Stomach (tissue), 8 donors: ENCODE measurements at regions not wholly inside any gene's neighbourhood (a gene's known extent, or its start where the extent isn't known, plus 50 kb on each side); places are given as distances from the start of the nearest gene placed in this dataset.
"Not testable (repeated sequence)": the region's sequence is repeated elsewhere in the genome, so short reads cannot be mapped to it uniquely, and the experiment has no call there.

ENCODE experiments used
- DNase-seq, 2 donors: peaks; one replicate each; pipeline versions ENCODE4 v3.0.0 to v3.0.0-alpha.2; 2013 to 2019
- H3K27ac ChIP-seq, 5 donors: fragments of 200-600 bp in 4 of 5; sonication (generic) in 4 of 5; one replicate each; pipeline ENCODE4 v1.5.1; 2013 to 2019; ENCODE audit warnings: mild to moderate bottlenecking in 1 of 5, moderate library complexity in 1 of 5
- H3K27me3 ChIP-seq, 3 donors: fragments of 200-600 bp; sonication (generic); one replicate each; pipeline ENCODE4 v1.5.1; 2017 to 2019; ENCODE audit warnings: mixed run types in 1 of 3
- H3K36me3 ChIP-seq, 4 donors: fragments of 200-600 bp; sonication (generic); 1 replicate in 3 of 4; 2 replicates in 1 of 4; pipeline ENCODE4 v1.5.1; 2016 to 2019
- H3K4me1 ChIP-seq, 4 donors: fragments of 200-600 bp; sonication (generic); one replicate each; pipeline ENCODE4 v1.5.1; 2016 to 2019
- H3K4me3 ChIP-seq, 4 donors: fragments of 200-600 bp; sonication (generic) in 3 of 4; one replicate each; pipeline ENCODE4 v1.5.1; 2016 to 2019; ENCODE audit warnings: mild to moderate bottlenecking in 1 of 4
- H3K9me3 ChIP-seq, 4 donors: fragments of 200-600 bp; sonication (generic); one replicate each; pipeline ENCODE4 v1.5.1; 2016 to 2019
- EP300 ChIP-seq: sonication (generic); formaldehyde crosslinking; IDR thresholded peaks from one replicate; pipeline ENCODE4 v1.6.1; 2017; ENCODE audit warnings: antibody characterized with exemption
- POLR2A ChIP-seq, 4 donors: fragments of 450-650 bp; IDR thresholded peaks; one replicate each; pipeline ENCODE4 v1.6.1; 2016; ENCODE audit warnings: antibody characterized with exemption in 4 of 4, control low read depth in 2 of 4, mild to moderate bottlenecking in 1 of 4, moderate library complexity in 1 of 4
- POLR2AphosphoS5 ChIP-seq, 3 donors: sonication (generic); formaldehyde crosslinking; IDR thresholded peaks; one replicate each; pipeline ENCODE4 v1.6.1; 2016; ENCODE audit warnings: antibody characterized with exemption in 3 of 3
- WGBS, 5 donors: extraction: QIAGEN DNeasy Blood & Tissue Kit in 3 of 5; methylation state at CpG; one replicate each; pipeline versions ENCODE4 v1.1.5 to v1.1.7; 2013 to 2018; 5-methylcytosine and 5-hydroxymethylcytosine counted together
- intact Hi-C: fragments of 100-400 bp; cut with DNase I; formaldehyde crosslinking; loops from one replicate; pipeline ENCODE4 v1.15.1; 2023; ENCODE audit warnings: low total_unique reads
- TF ChIP-seq, protein P1 (sequence below), 7 experiments: fragments of 450-650 bp in 4 of 7; fragments of 200-600 bp in 3 of 7; sonication (generic) in 3 of 7; IDR thresholded peaks; one replicate each; pipeline ENCODE4 v1.5.1; 2016 to 2019; ENCODE audit warnings: antibody characterized with exemption in 7 of 7, control low read depth in 2 of 7, mild to moderate bottlenecking in 1 of 7
- donor health status: healthy with polysubstance abuse.
- donor health status: Bipolar disorder and iron deficiency.
- donor health status: healthy.

DNA sequence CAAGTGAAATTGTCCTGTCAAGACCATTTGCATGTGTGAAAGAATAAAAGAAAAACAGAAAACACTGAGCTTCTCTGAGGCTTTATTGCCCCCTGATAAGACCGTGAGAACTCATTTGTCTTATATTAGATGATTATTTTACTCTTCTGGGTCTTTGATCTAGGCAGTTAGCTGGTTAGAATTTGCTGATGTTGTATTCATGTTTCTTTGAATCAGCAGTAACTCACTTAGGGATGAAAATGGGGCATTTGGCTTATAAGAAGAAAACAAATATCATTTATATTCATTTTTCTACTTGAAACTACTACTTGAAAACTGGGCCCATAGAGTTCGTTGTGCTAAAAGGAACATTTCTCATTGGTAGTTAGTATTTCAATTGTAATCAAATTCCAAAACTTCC is 93.1 kb upstream of the RBFOX1 start:
- Histone ChIP-seq H3K4me1 (no peaks in the 10 kb centered on the region), H3K4me3 (no peak overlapping the region), H3K27ac (no peak overlapping the region), H3K36me3 (no peaks in the 10 kb centered on the region), H3K27me3 (no peaks in the 10 kb centered on the region), H3K9me3 (peaks cover 0 to 7% (median 0%) of the 10 kb centered on the region in 4 donors)
- TF ChIP-seq EP300 (no peak), POLR2AphosphoS5 (IDR thresholded peaks at IDR 0.05) (no peak)
- TF ChIP-seq, protein P1, sequence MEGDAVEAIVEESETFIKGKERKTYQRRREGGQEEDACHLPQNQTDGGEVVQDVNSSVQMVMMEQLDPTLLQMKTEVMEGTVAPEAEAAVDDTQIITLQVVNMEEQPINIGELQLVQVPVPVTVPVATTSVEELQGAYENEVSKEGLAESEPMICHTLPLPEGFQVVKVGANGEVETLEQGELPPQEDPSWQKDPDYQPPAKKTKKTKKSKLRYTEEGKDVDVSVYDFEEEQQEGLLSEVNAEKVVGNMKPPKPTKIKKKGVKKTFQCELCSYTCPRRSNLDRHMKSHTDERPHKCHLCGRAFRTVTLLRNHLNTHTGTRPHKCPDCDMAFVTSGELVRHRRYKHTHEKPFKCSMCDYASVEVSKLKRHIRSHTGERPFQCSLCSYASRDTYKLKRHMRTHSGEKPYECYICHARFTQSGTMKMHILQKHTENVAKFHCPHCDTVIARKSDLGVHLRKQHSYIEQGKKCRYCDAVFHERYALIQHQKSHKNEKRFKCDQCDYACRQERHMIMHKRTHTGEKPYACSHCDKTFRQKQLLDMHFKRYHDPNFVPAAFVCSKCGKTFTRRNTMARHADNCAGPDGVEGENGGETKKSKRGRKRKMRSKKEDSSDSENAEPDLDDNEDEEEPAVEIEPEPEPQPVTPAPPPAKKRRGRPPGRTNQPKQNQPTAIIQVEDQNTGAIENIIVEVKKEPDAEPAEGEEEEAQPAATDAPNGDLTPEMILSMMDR (IDR thresholded peaks at IDR 0.05): no peak
- no peak for DNase-seq
- intact Hi-C loops: no loop called here
- WGBS, 5 donors: 72 to 84% (median 79%) methylated on average over 2 of the region's 2 CpGs

- Histone ChIP-seq H3K27me3 (no peaks in the 10 kb centered on the region), H3K9me3 (peaks cover 0 to 7% (median 0%) of the 10 kb centered on the region in 4 donors), H3K27ac (no peak overlapping the region), H3K4me3 (no peak overlapping the region), H3K36me3 (no peaks in the 10 kb centered on the region), H3K4me1 (no peaks in the 10 kb centered on the region)
- 68 to 78% (median 74%) methylated on average over 6 of the region's 6 CpGs for WGBS, 5 donors
- TF ChIP-seq POLR2AphosphoS5 (IDR thresholded peaks at IDR 0.05): no peak
- TF ChIP-seq, protein P1 (IDR thresholded peaks at IDR 0.05): no peak
- TF ChIP-seq EP300: no peak
- TF ChIP-seq POLR2A (IDR thresholded peaks at IDR 0.05): no peak
- intact Hi-C loops: no loop called here
- DNase-seq: no peak
These were observed 95.7 kb upstream of the RBFOX1 start for GRCh38 chr16:7236824-7237410.

DNA sequence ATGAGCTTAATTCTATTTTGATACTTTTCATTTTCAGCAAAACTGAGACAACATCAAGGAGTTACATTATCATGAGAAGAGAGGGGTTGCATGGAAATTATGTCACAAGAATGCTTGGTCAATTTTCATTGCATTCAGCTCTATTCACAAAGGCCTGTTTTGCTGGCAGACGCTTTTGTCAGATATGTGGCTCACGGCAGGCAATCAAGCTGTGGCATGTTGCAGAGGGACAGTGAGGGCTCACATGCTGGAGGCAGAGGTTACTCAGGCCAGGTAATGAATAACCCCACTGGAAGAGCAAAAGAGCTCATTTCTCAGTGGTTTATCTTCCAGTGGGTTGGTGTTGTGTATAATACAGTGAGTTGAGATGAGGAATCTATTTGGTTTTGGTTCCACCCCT is 98.7 kb upstream of the RBFOX1 start:
- no peaks in the 10 kb centered on the region for H3K4me1 ChIP-seq
- H3K9me3 ChIP-seq: peaks cover 0 to 1% (median 0%) of the 10 kb centered on the region in 4 donors
- DNase-seq: no peak
- H3K27me3 ChIP-seq: no peaks in the 10 kb centered on the region
- H3K36me3 ChIP-seq: no peaks in the 10 kb centered on the region
- WGBS, 5 donors: 36 to 51% (median 39%) methylated on average over 2 of the region's 2 CpGs
- TF ChIP-seq POLR2AphosphoS5 (IDR thresholded peaks at IDR 0.05) (no peak), EP300 (no peak), POLR2A (IDR thresholded peaks at IDR 0.05) (no peak)
- TF ChIP-seq, protein P1 (IDR thresholded peaks at IDR 0.05): no peak
- no peak overlapping the region for H3K4me3 ChIP-seq
- H3K27ac ChIP-seq: no peak overlapping the region
- intact Hi-C loops: no loop called here

- H3K36me3 ChIP-seq: no peaks in the 10 kb centered on the region
- 88 to 94% (median 91%) methylated on average over 5 of the region's 5 CpGs for WGBS, 5 donors
- DNase-seq: no peak
- H3K27ac ChIP-seq: no peak overlapping the region
- intact Hi-C loops: no loop called here
- H3K27me3 ChIP-seq: peaks cover 0 to 6% (median 0%) of the 10 kb centered on the region in 3 donors
- peaks cover 0 to 13% (median 3%) of the 10 kb centered on the region in 4 donors for H3K9me3 ChIP-seq
- H3K4me1 ChIP-seq: no peaks in the 10 kb centered on the region
- TF ChIP-seq POLR2A (IDR thresholded peaks at IDR 0.05) (no peak), EP300 (no peak), POLR2AphosphoS5 (IDR thresholded peaks at IDR 0.05) (no peak)
- TF ChIP-seq, protein P1 (IDR thresholded peaks at IDR 0.05): no peak
- H3K4me3 ChIP-seq: no peak overlapping the region
These were observed 100.9 kb upstream of the RBFOX1 start for GRCh38 chr16:7231762-7232161.

DNA sequence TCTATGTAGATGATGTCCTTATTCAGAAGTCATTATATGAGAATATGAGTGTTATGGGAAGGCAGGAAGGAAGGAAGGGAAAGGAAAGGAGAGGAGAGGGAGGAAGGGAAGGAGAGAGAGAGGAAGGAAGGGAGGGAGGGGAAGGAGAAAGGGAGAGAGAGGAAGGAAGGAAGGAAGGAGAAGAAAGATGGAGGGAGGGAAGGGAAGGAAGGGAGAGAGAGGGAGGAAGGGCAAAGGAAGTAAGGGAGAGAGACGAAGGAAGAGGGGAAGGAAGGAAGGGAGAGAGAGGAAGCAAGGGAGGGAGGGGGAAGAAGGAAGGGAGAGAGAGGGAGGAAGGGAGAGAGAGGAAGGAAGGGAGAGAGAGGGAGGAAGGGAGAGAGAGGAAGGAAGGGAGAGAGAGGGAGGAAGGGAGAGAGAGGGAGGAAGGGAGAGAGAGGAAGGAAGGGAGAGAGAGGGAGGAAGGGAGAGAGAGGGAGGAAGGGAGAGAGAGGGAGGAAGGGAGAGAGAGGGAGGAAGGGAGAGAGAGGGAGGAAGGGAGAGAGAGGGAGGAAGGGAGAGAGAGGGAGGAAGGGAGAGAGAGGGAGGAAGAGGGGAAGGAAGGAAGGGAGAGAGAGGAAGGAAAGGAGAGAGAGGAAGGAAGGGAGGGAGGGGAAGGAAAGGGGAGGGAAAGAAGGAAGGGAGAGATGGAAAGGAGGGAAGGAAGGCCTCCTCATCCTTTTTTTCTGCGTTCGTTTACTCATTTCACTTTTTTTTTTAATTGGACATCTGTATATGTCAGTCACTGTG is 103.0 kb upstream of the RBFOX1 start:
- H3K4me1 ChIP-seq, H3K27ac ChIP-seq, H3K4me3 ChIP-seq, DNase-seq, H3K36me3 ChIP-seq, intact Hi-C loops, H3K27me3 ChIP-seq: not testable (repeated sequence)
- H3K9me3 ChIP-seq: peaks cover 0 to 13% (median 6%) of the 10 kb centered on the region in 4 donors
- 79 to 81% (median 80%) methylated on average over 2 to 3 of the region's 3 CpGs for WGBS, 5 donors
